GM21381 (cell line): ENCODE measurements at regions not wholly inside any gene's neighbourhood (a gene's known extent, or its start where the extent isn't known, plus 50 kb on each side); places are given as distances from the start of the nearest gene placed in this dataset.

ENCODE experiments used
- ATAC-seq: cut with Tn5 transposase; IDR thresholded peaks from one replicate; pipeline ENCODE4 v1.9.1; 2021; ENCODE audit warnings: mild to moderate bottlenecking, moderate library complexity; ENCODE audit not compliant: unreplicated experiment

DNA sequence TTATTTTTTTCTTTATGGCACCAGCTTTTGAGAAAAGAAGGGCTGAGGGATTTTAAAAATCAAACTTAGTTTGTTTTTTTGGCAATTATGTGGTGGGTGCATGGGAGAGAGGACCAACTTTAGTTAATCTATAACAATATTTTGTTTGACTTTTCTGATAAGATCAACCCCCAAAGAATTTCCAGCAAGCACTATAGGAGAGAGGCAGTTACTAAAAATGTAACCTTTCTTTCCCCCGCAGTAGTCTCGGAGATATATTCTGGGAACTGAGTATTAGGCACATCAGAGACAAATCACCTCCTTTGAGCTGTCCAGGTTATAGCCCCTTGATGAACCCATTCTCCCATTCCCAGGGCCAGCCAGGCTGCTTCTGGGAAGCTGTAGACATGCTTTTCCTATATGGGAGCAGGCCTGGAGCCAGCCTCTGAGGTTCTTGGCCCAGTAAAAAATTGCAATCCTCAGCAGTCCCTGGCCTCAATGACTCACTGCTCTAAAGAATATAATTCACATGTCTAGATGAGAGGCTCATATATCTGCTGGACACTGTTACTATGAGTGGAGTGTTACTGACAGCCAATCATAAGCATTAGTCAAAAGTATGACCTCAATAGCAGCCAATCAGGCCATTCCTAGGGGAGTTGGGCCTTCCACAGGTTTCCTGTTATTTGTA is 138.3 kb upstream of the AGBL1 start:
- no peak for ATAC-seq

- ATAC-seq, result no peak
These were observed 137.0 kb upstream of the AGBL1 start for GRCh38 chr15:85942632-85943031.

- ATAC-seq, result no peak
These were observed 136.5 kb upstream of the AGBL1 start for GRCh38 chr15:85943151-85943550.

GRCh38 chr15:85943791-85944190 is 135.9 kb upstream of the AGBL1 start:
- ATAC-seq, result no peak

GRCh38 chr15:85947021-85947420 is 132.7 kb upstream of the AGBL1 start:
- no peak for ATAC-seq

- no peak for ATAC-seq
These were observed 131.7 kb upstream of the AGBL1 start for GRCh38 chr15:85947936-85948335.

- peak; percentile 87 for ATAC-seq
These were observed 129.6 kb upstream of the AGBL1 start for GRCh38 chr15:85950101-85950500.

- no peak for ATAC-seq
These were observed 125.1 kb upstream of the AGBL1 start for GRCh38 chr15:85954586-85954985.

DNA sequence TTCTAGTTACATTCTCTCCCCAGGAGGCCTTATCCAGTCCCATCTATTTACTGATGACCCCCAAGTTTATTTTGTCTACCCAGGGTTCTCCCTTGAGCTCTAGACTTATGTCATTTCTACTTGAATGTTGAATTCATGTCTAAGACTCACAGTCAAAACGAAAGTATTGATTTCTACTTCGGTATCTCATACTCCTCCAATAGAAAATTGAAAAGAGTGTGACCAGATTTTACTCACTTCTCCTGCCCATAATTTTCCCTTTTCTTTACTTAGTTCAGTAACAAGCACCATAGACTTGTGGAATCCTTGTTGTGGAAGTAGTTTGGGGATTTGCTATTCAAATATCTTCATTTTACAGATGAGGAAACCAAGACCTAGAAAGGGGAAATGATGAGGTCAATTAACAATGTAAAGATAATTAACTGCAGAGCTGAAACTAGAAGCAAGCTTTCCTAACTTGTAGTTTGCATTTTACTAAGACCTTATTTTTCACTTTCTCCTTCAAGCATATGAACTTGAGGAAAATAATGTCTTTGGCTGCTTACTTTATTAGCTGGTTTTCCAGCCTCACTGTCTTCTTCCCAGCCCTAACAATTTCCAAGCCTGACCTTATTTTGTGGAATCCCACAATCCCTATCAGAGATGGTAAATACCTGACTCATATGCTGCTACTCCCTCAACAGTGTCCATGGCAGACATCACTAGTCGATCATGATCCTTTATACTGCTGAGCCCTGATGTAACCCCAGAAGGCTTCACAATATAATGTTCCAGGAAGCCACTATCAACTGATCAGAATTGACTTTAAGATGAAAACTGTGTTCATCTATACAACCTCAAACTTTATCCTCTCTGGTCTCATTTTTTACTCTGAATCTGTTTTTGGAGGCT is 123.9 kb upstream of the AGBL1 start:
- ATAC-seq, result peak; percentile 94

- ATAC-seq, result no peak
These were observed 123.0 kb upstream of the AGBL1 start for GRCh38 chr15:85956532-85957275.

- ATAC-seq, result no peak
These were observed 120.1 kb upstream of the AGBL1 start for GRCh38 chr15:85959611-85960010.

- ATAC-seq, result no peak
These were observed 119.3 kb upstream of the AGBL1 start for GRCh38 chr15:85960381-85960780.

DNA sequence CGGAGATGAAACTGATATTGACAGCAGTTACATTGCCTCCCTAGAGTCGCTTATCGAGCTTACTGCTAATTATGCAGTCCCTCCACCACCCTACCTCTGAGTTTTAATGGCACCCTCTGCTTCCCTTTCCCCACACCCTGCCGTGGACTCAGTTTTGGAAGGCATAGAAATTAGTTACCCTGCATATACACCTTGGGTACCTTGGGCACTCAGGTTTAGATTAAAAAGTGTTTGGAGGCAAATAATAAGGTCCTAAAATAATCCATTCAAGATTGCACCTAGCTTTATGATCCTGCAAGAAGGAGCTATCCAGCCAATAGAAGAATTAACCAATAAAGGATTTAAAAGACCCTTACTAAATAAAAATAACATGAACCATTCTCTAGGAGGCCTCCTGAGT is 117.8 kb upstream of the AGBL1 start:
- ATAC-seq, result no peak

DNA sequence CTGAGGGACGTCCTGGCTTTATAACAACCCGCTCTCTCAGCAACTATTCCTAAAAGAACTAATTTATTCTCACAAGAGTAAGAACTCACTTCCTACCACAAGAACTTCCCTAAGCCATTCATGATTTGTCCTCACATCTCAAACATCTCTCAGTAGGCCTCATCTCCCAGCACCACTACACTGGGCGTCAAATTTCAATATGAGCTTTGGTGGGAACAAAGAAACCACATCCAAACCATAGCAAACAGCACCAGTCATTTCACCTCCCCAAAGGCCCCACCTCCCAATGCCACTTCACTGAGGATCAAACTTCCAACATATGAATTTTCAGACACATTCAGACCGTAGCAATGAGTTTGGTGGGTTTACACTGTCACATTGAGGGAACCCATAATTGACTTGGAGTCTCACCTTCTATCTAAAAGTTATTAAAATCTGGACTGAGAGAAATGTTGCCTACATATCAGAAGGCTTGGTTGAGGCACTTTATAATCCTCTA is 116.4 kb upstream of the AGBL1 start:
- ATAC-seq, result no peak

DNA sequence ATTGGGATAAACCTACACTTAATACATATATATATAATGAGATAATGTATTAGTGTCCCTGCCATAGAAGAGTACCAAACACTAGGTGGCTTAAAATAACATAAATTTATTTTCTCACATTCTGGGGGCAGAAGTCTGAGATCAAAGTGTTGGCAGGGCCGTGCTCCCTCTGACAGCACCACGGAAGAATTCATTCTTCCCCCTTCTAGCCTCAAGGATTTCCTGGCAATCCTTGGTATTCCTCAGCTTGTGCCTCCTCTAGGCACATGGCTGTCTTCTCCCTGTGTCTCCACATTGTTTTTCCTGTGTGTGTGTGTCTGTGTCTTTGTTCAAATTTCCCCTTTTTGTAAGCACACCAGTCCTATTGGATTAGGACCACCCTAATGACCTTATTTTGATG is 115.2 kb upstream of the AGBL1 start:
- ATAC-seq, result no peak

DNA sequence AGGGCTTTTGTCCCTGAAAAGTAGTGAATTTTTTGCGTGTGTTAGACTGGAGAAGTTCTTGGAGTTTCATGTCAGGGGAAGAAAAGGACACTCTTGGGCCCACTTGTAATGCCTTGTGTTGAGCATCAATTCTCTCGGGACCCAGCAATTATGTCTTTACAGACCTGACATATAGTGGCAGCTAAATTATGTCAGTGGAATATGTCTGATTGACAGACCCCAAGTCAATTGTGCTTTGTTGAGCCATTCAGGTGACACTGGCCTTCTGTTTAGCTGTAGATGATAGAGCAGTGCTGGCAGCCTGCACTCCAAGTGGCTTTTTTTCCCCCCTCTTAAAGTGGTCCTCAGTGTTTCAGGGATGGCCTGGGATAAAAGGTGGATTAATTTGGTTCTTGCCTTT is 112.1 kb upstream of the AGBL1 start:
- no peak for ATAC-seq

- no peak for ATAC-seq
These were observed 106.7 kb upstream of the AGBL1 start for GRCh38 chr15:85972805-85973540.

DNA sequence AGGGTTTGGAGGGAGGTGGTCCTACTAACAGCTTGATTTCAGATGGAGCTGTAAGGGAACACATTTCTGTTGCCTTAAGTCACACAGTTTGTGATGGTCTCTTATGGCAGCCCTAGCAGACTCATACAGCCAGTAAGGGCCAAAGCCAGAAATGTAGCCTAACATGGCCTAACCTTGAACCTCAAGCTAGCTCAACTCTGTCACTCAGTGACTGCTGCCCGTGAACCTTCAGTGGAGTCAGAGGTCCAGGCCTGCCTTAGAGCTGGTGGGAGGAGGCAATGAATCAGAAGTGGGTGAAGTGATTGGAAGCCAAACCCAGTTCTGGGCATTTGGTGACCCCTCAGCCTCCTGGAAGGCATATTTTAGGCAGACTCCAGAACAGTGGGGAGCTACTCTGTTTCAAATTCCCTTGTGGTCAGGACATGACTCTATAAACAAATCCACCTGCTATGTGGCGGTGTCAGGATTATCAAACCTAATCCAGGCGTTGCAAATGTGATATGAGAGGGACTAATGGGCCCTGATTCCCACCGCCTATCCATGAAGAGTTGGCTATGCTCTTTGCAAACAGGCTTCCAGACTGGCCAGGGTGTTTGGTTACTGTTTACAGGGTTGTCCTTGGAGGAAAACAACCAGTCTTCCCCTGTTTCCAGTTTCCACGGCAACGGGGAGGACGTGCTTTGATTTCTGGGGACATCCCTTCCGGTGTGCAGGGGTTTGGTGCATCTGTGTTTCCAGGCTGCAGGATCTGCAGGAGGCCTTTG is 105.9 kb upstream of the AGBL1 start:
- ATAC-seq, result no peak

GRCh38 chr15:85974348-85974705 is 105.3 kb upstream of the AGBL1 start:
- ATAC-seq, result no peak

DNA sequence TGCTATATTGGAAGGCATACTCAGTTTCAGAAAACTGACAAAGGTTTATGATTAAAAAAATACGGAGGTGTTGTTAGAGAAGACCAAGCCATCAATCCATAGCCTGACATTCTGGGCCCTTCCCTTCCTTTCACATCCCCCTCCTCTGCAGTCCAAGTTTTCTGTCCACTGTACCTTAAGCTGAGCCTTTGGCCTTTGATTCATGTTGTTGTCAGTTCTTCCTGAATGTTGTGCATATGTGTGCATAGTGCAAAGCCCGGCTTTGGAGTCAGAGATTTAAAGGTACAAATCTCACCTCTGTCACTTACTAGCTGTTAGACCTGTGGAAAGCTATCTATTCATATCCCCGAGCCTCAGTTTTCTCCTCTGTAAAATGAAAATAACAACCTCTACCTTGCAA is 104.9 kb upstream of the AGBL1 start:
- no peak for ATAC-seq
